HepG2 (cell line): ENCODE measurements at regions not wholly inside any gene's neighbourhood (a gene's known extent, or its start where the extent isn't known, plus 50 kb on each side); places are given as distances from the start of the nearest gene placed in this dataset.

ENCODE experiments used
- ATAC-seq: fragments of 200-7000 bp; cut with Tn5 transposase; 3 replicates; pipeline ENCODE4 v1.9.1; 2020; ENCODE audit warnings: mild to moderate bottlenecking, moderate library complexity
- BruUV-seq: library from RNA; stranded (reverse); fragments of 400-500 nt; replicated peaks from 2 replicates; lab custom pipeline; 2021; lab: Mats Ljungman, UMichigan
- CTCF ChIA-PET: fragments of 300-600 bp; formaldehyde crosslinking; extraction: SDS; loops from one replicate; lab custom pipeline; 2021; ENCODE audit warnings: low total read pairs, inconsistent platforms, low intra/inter-chr PET ratio; lab: Yijun Ruan, JAX
- POLR2A ChIA-PET: fragments of 350-600 bp; sonication (Branson Sonifier 250); formaldehyde crosslinking; loops from one replicate; lab custom pipeline; 2020; ENCODE audit warnings: antibody characterized with exemption, inconsistent platforms; lab: Yijun Ruan, JAX
- DNase-seq: peaks from one replicate; pipeline ENCODE4 v3.0.0-alpha.2; 2015; ENCODE audit warnings: low spot score
- FAIRE-seq: peaks from 3 replicates; lab custom pipeline; 2011; peaks lifted over from hg19 to GRCh38; lab: Jason Lieb, UNC
- H2AFZ ChIP-seq: one replicate; pipeline ENCODE4 v1.6.1; 2011; ENCODE audit warnings: low read length, inconsistent platforms
- H3K27ac ChIP-seq: fragments of 300-600 bp; 3 replicates; pipeline ENCODE4 v1.8.0; 2011; ENCODE audit warnings: mixed run types, mild to moderate bottlenecking, mixed read lengths, low read length, inconsistent platforms; ENCODE audit not compliant: insufficient read depth; ENCODE audit errors: extremely low read length
- H3K27me3 ChIP-seq, 2 experiments: fragments of 200-600 bp in 1 of 2; 2 replicates in 1 of 2; 3 replicates in 1 of 2; pipeline versions ENCODE4 v1.6.0 to v1.8.0; 2011; ENCODE audit warnings: low read length in 2 of 2, mild to moderate bottlenecking in 2 of 2, moderate library complexity in 2 of 2, inconsistent platforms in 1 of 2; ENCODE audit not compliant: insufficient read depth in 2 of 2, control insufficient read depth in 1 of 2
- H3K36me3 ChIP-seq, 2 experiments: fragments of 200-600 bp in 1 of 2; replicated peaks in 1 of 2; 2 replicates in 1 of 2; 3 replicates in 1 of 2; pipeline versions ENCODE4 v1.5.1 to v1.8.0; 2011; ENCODE audit warnings: low read length in 2 of 2, inconsistent platforms in 1 of 2; ENCODE audit not compliant: insufficient read depth in 2 of 2, control insufficient read depth in 1 of 2
- H3K4me1 ChIP-seq: 2 replicates; pipeline ENCODE4 v1.5.1; 2012; ENCODE audit warnings: low read length, inconsistent platforms; ENCODE audit not compliant: insufficient read depth
- H3K4me2 ChIP-seq: 2 replicates; pipeline ENCODE4 v1.6.0; 2011; ENCODE audit warnings: low read depth, low read length, inconsistent platforms
- H3K4me3 ChIP-seq, 3 experiments: fragments of 200-600 bp in 1 of 3; sonication (generic), shearing (Covaris generic) in 1 of 3; replicated peaks in 1 of 3; 2 replicates each; pipeline ENCODE4 v1.5.1; 2011 to 2016; ENCODE audit warnings: low read length in 3 of 3, inconsistent platforms in 2 of 3, low read depth in 2 of 3, mild to moderate bottlenecking in 2 of 3, control low read depth in 1 of 3, mixed read lengths in 1 of 3; ENCODE audit not compliant: insufficient read depth in 1 of 3
- H3K79me2 ChIP-seq: one replicate; pipeline ENCODE4 v1.6.1; 2011; ENCODE audit warnings: low read length, inconsistent platforms; ENCODE audit not compliant: insufficient read depth
- H3K9ac ChIP-seq: 2 replicates; pipeline ENCODE4 v1.6.0; 2011; ENCODE audit warnings: mild to moderate bottlenecking, low read depth, low read length, inconsistent platforms; ENCODE audit not compliant: insufficient read depth
- H3K9me3 ChIP-seq: 2 replicates; pipeline ENCODE4 v1.5.1; 2012; ENCODE audit warnings: mild to moderate bottlenecking, low read length
- H4K20me1 ChIP-seq: 2 replicates; pipeline ENCODE4 v1.6.0; 2011; ENCODE audit warnings: inconsistent platforms, mild to moderate bottlenecking, low read length, moderate library complexity; ENCODE audit not compliant: insufficient read depth
- ATF3 ChIP-seq: sonication (generic); formaldehyde crosslinking; IDR thresholded peaks from 2 replicates; pipeline ENCODE4 v1.4.0; 2020; ENCODE audit warnings: missing genetic modification reagents
- CENPX ChIP-seq: sonication (generic); formaldehyde crosslinking; IDR thresholded peaks from 2 replicates; pipeline ENCODE4 v1.9.0; 2021; ENCODE audit warnings: mild to moderate bottlenecking, missing genetic modification reagents, moderate library complexity
- CERS6 ChIP-seq: sonication (generic); formaldehyde crosslinking; IDR thresholded peaks from 2 replicates; pipeline ENCODE4 v1.5.0; 2020; ENCODE audit warnings: missing genetic modification reagents
- FOXJ3 ChIP-seq: sonication (generic); formaldehyde crosslinking; IDR thresholded peaks from 2 replicates; pipeline ENCODE4 v1.4.0; 2020; ENCODE audit warnings: missing genetic modification reagents, mild to moderate bottlenecking, borderline replicate concordance
- GABPA ChIP-seq, 2 experiments: IDR thresholded peaks; 2 replicates each; pipeline ENCODE4 v1.6.1; 2011 to 2016; ENCODE audit warnings: low read depth in 2 of 2, low read length in 1 of 2, missing biosample characterization in 1 of 2, missing genetic modification characterization in 1 of 2
- JUND ChIP-seq: sonication (generic); formaldehyde crosslinking; IDR thresholded peaks from 2 replicates; pipeline ENCODE4 v1.8.0; 2022; ENCODE audit warnings: mild to moderate bottlenecking, missing genetic modification reagents
- KLF13 ChIP-seq: sonication (generic); formaldehyde crosslinking; IDR thresholded peaks from 2 replicates; pipeline ENCODE4 v1.4.0; 2020; ENCODE audit warnings: mild to moderate bottlenecking, missing genetic modification reagents
- RCOR2 ChIP-seq: IDR thresholded peaks from 2 replicates; pipeline ENCODE4 v1.6.1; 2016; ENCODE audit warnings: missing biosample characterization, missing genetic modification reagents
- TIGD3 ChIP-seq: sonication (generic); formaldehyde crosslinking; IDR thresholded peaks from 2 replicates; pipeline ENCODE4 v1.5.1; 2020; ENCODE audit warnings: mild to moderate bottlenecking, missing genetic modification reagents, borderline replicate concordance
- ZBTB38 ChIP-seq: sonication (generic); formaldehyde crosslinking; IDR thresholded peaks from 2 replicates; pipeline ENCODE4 v1.5.1; 2020; ENCODE audit warnings: mild to moderate bottlenecking, missing genetic modification reagents
- ZNF276 ChIP-seq: sonication (generic); formaldehyde crosslinking; IDR thresholded peaks from 2 replicates; pipeline ENCODE4 v1.4.0; 2020; ENCODE audit warnings: mild to moderate bottlenecking, low read depth, missing genetic modification reagents
- ZNF317 ChIP-seq: sonication (generic); formaldehyde crosslinking; IDR thresholded peaks from 2 replicates; pipeline ENCODE4 v1.5.0; 2020; ENCODE audit warnings: mild to moderate bottlenecking, missing genetic modification reagents
- ZNF335 ChIP-seq: sonication (generic); formaldehyde crosslinking; IDR thresholded peaks from 2 replicates; pipeline ENCODE4 v1.4.0; 2020; ENCODE audit warnings: missing genetic modification reagents
- ZNF382 ChIP-seq: sonication (generic); formaldehyde crosslinking; IDR thresholded peaks from 2 replicates; pipeline ENCODE4 v1.5.0; 2020; ENCODE audit warnings: missing genetic modification reagents, mild to moderate bottlenecking, borderline replicate concordance
- ZNF431 ChIP-seq: sonication (generic); formaldehyde crosslinking; IDR thresholded peaks from 2 replicates; pipeline ENCODE4 v1.9.0; 2022; ENCODE audit warnings: missing genetic modification reagents, low read depth, mild to moderate bottlenecking, borderline replicate concordance
- in situ Hi-C: cut with HindIII; loops from 2 replicates; pipeline ENCODE4 v1.10.0; 2017; ENCODE audit warnings: low pct_unique_long_range_greater_than_20kb; ENCODE audit not compliant: extremely low pct_ligation_motif_present
- intact Hi-C: fragments of 100-400 bp; cut with micrococcal nuclease; formaldehyde crosslinking; loops from one replicate; pipeline ENCODE4 v1.10.0; 2022; ENCODE audit not compliant: unreplicated experiment
- TF ChIP-seq, protein P1 (sequence below): sonication (generic); formaldehyde crosslinking; conservative IDR thresholded peaks from 2 replicates; pipeline ENCODE4 v1.8.0; 2022; ENCODE audit warnings: missing genetic modification reagents

GRCh38 chr5:111857623-111858022 is 100.6 kb upstream of the NREP start:
- CTCF ChIA-PET: no interaction called here
- Histone ChIP-seq H2AFZ (no peak overlapping the region), H3K4me1 (no peaks in the 10 kb centered on the region), H3K4me2 (no peak overlapping the region), H4K20me1 (no peaks in the 10 kb centered on the region), H3K79me2 (no peaks in the 10 kb centered on the region), H3K4me3 (no peak overlapping the region), H3K9ac (no peak overlapping the region), H3K36me3 (no peaks in the 10 kb centered on the region), H3K27me3 (no peaks in the 10 kb centered on the region)
- no TSS peak for BruUV-seq
- FAIRE-seq: no peak
- no peak for DNase-seq
- in situ Hi-C loops: no loop called here
- POLR2A ChIA-PET: no interaction called here
- intact Hi-C loops: no loop called here
- TF ChIP-seq KLF13 (CRISPR knock-in tag) (no peak), ZNF276 (CRISPR knock-in tag) (no peak), FOXJ3 (no peak), ZNF431 (no peak), GABPA (IDR thresholded peaks at IDR 0.05; ENCODE audit: low read depth, low read length) (no peak), GABPA (CRISPR knock-in tag; IDR thresholded peaks at IDR 0.05; ENCODE audit: low read depth) (no peak), ATF3 (CRISPR knock-in tag) (no peak), TIGD3 (CRISPR knock-in tag) (no peak), RCOR2 (CRISPR knock-in tag) (no peak), CERS6 (CRISPR knock-in tag) (no peak), JUND (CRISPR knock-in tag) (no peak), ZBTB38 (CRISPR knock-in tag) (no peak), ZNF317 (no peak), ZNF382 (CRISPR knock-in tag) (no peak), CENPX (CRISPR knock-in tag) (no peak), ZNF335 (CRISPR knock-in tag) (no peak)
- TF ChIP-seq, protein P1, sequence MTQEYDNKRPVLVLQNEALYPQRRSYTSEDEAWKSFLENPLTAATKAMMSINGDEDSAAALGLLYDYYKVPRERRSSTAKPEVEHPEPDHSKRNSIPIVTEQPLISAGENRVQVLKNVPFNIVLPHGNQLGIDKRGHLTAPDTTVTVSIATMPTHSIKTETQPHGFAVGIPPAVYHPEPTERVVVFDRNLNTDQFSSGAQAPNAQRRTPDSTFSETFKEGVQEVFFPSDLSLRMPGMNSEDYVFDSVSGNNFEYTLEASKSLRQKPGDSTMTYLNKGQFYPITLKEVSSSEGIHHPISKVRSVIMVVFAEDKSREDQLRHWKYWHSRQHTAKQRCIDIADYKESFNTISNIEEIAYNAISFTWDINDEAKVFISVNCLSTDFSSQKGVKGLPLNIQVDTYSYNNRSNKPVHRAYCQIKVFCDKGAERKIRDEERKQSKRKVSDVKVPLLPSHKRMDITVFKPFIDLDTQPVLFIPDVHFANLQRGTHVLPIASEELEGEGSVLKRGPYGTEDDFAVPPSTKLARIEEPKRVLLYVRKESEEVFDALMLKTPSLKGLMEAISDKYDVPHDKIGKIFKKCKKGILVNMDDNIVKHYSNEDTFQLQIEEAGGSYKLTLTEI (CRISPR knock-in tag): no peak
- TF ChIP-seq, all 625 proteins: peak for 0
- Histone ChIP-seq H3K9me3 (no peaks in the 10 kb centered on the region), H3K27ac (no peak overlapping the region)
- ATAC-seq: no peak
